Right lobe of liver (tissue), 6 donors: ENCODE measurements at regions not wholly inside any gene's neighbourhood (a gene's known extent, or its start where the extent isn't known, plus 50 kb on each side); places are given as distances from the start of the nearest gene placed in this dataset.

Experiments used
- ATAC-seq, 4 donors: fragments of 200-7000 bp; cut with Tn5 transposase; one replicate each; pipeline ENCODE4 v1.9.1; 2020; ENCODE audit warnings: mild to moderate bottlenecking in 4 of 4, moderate library complexity in 4 of 4
- DNase-seq, 3 donors: peaks; one replicate each; pipeline ENCODE4 v3.0.0-alpha.2; 2020
- H3K27ac ChIP-seq, 3 donors: fragments of 200-600 bp; one replicate each; pipeline ENCODE4 v1.8.0; 2022
- H3K27me3 ChIP-seq, 2 donors: fragments of 200-600 bp; one replicate each; pipeline ENCODE4 v1.8.0; 2022
- H3K36me3 ChIP-seq, 4 donors: fragments of 200-600 bp; sonication (generic) in 1 of 4; one replicate each; pipeline versions ENCODE4 v1.5.1 to v1.8.0; 2017 to 2022; ENCODE audit warnings: control low read depth in 1 of 4
- H3K4me1 ChIP-seq, 4 donors: fragments of 200-600 bp; sonication (generic) in 1 of 4; one replicate each; pipeline versions ENCODE4 v1.5.1 to v1.8.0; 2017 to 2022; ENCODE audit warnings: control low read depth in 1 of 4
- H3K4me3 ChIP-seq, 3 donors: fragments of 200-600 bp; one replicate each; pipeline ENCODE4 v1.8.0; 2022
- H3K9me3 ChIP-seq, 4 donors: fragments of 200-600 bp; sonication (generic) in 1 of 4; one replicate each; pipeline versions ENCODE4 v1.5.1 to v1.8.0; 2017 to 2022; ENCODE audit warnings: control low read depth in 1 of 4
- POLR2A ChIP-seq: fragments of 450-650 bp; IDR thresholded peaks from one replicate; pipeline ENCODE4 v1.6.1; 2017; ENCODE audit warnings: antibody characterized with exemption, mild to moderate bottlenecking
- WGBS: methylation state at CpG from one replicate; pipeline ENCODE4 v1.1.6; 2018; ENCODE audit warnings: low coverage, low lambda C conversion rate; ENCODE audit not compliant: insufficient coverage; ENCODE audit errors: missing lambda C conversion rate; 5-methylcytosine and 5-hydroxymethylcytosine counted together
- intact Hi-C, 2 donors: fragments of 100-400 bp; cut with DNase I; formaldehyde crosslinking; loops; one replicate each; pipeline versions ENCODE4 v1.11.2 to v1.14.1; 2022
- TF ChIP-seq, protein P1 (sequence below), 4 donors: fragments of 200-600 bp in 3 of 4; fragments of 450-650 bp in 1 of 4; IDR thresholded peaks; one replicate each; pipeline versions ENCODE4 v1.5.1 to v1.8.0; 2016 to 2022; ENCODE audit warnings: antibody characterized with exemption in 4 of 4, mild to moderate bottlenecking in 2 of 4
- donor health status: DM: no; HTN: yes; CAD: no.
- donor health status: DM: no; HTN: no; CAD: no.
- donor health status: DM: no; HTN: no; CAD: no.
- donor health status: DM: no; HTN: yes; CAD: no.
- donor health status: DM: no; HTN: yes; CAD: no.

- H3K27me3 ChIP-seq, result no peaks in the 10 kb centered on the region
- H3K27ac ChIP-seq, result no peak overlapping the region
- no peak for ATAC-seq
- no peak for TF ChIP-seq POLR2A
- TF ChIP-seq, protein P1, sequence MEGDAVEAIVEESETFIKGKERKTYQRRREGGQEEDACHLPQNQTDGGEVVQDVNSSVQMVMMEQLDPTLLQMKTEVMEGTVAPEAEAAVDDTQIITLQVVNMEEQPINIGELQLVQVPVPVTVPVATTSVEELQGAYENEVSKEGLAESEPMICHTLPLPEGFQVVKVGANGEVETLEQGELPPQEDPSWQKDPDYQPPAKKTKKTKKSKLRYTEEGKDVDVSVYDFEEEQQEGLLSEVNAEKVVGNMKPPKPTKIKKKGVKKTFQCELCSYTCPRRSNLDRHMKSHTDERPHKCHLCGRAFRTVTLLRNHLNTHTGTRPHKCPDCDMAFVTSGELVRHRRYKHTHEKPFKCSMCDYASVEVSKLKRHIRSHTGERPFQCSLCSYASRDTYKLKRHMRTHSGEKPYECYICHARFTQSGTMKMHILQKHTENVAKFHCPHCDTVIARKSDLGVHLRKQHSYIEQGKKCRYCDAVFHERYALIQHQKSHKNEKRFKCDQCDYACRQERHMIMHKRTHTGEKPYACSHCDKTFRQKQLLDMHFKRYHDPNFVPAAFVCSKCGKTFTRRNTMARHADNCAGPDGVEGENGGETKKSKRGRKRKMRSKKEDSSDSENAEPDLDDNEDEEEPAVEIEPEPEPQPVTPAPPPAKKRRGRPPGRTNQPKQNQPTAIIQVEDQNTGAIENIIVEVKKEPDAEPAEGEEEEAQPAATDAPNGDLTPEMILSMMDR (IDR thresholded peaks at IDR 0.05), result no peak
- intact Hi-C loops, result no loop called here
- 84% methylated on average over 6 of the region's 30 CpGs for WGBS
- no peaks in the 10 kb centered on the region for H3K9me3 ChIP-seq
- H3K4me1 ChIP-seq, result no peaks in the 10 kb centered on the region
- no peaks in the 10 kb centered on the region for H3K36me3 ChIP-seq
- DNase-seq, result no peak
- no peak overlapping the region for H3K4me3 ChIP-seq
These were observed 128.8 kb downstream of the CDH26 start for GRCh38 chr20:60086821-60087562.

DNA sequence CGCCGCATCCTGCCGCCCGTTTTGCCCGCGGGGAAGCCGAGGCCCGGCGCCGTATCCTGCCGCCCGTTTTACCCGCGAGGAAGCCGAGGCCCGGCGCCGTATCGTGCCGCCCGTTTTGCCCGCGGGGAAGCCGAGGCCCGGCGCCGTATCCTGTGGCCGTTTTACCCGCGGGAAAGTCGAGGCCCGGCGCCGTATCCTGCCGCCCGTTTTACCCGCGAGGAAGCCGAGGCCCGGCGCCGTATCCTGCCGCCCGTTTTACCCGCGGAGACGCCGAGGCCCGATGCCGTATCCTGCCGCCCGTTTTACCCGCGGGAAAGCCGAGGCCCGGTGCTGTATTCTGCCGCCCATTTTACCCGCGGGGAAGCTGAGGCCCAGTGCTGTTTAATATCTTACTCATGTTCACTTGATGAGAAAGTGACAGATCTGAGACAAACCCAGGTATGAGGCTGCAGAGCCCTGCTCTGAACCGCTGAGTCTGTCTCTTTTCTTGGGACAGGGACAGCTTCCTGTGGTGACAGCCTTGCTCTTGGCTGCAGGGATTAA is 129.4 kb downstream of the CDH26 start:
- Histone ChIP-seq H3K27me3 (no peaks in the 10 kb centered on the region), H3K4me1 (no peaks in the 10 kb centered on the region), H3K36me3 (no peaks in the 10 kb centered on the region), H3K27ac (no peak overlapping the region), H3K9me3 (no peaks in the 10 kb centered on the region), H3K4me3 (no peak overlapping the region)
- WGBS, result 20% methylated on average over 23 of the region's 60 CpGs
- no peak for TF ChIP-seq POLR2A
- TF ChIP-seq, protein P1 (IDR thresholded peaks at IDR 0.05), result no peak
- ATAC-seq (no peak), DNase-seq (no peak)
- intact Hi-C loops, result no loop called here

- ATAC-seq, result peak in 1 of 4 donors; percentile 37
- Histone ChIP-seq H3K4me3 (no peak overlapping the region), H3K4me1 (no peaks in the 10 kb centered on the region), H3K27ac (no peak overlapping the region), H3K36me3 (no peaks in the 10 kb centered on the region), H3K27me3 (no peaks in the 10 kb centered on the region), H3K9me3 (no peaks in the 10 kb centered on the region)
- intact Hi-C loops, result no loop called here
- WGBS, result 53% methylated on average over 5 of the region's 10 CpGs
- no peak for DNase-seq
- TF ChIP-seq POLR2A, result no peak
- TF ChIP-seq, protein P1 (IDR thresholded peaks at IDR 0.05), result no peak
These were observed 130.0 kb downstream of the CDH26 start for GRCh38 chr20:60088236-60088635.

DNA sequence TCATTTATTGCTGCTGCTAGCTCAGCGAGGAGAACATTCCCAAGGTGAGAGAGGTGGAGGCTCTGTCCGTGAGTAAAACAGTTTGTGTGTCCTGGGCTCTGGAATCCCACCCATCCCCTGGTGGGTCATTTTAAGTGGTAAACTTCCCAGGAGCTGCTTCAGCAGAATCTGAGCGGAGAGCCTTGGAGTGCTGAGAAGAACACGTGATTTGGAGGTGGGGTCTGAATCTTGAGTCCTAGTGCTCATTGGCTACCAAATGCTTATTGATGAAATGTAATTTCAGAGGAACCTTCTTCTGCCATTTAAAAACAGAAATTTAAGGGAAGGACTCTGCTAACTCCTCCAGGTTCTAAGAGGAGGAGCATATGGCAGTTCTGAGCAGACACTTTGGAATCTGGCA is 132.4 kb downstream of the CDH26 start:
- no peaks in the 10 kb centered on the region for H3K36me3 ChIP-seq
- H3K4me1 ChIP-seq, result no peaks in the 10 kb centered on the region
- no peak overlapping the region for H3K4me3 ChIP-seq
- TF ChIP-seq, protein P1 (IDR thresholded peaks at IDR 0.05), result no peak
- WGBS, result 39% methylated on average over 4 of the region's 4 CpGs
- DNase-seq, result no peak
- no peaks in the 10 kb centered on the region for H3K27me3 ChIP-seq
- no peak overlapping the region for H3K27ac ChIP-seq
- intact Hi-C loops, result no loop called here
- ATAC-seq, result no peak
- no peaks in the 10 kb centered on the region for H3K9me3 ChIP-seq
